HepG2 (cell line): ENCODE measurements at regions not wholly inside any gene's neighbourhood (a gene's known extent, or its start where the extent isn't known, plus 50 kb on each side); places are given as distances from the start of the nearest gene placed in this dataset.
"Not testable (repeated sequence)": the region's sequence is repeated elsewhere in the genome, so short reads cannot be mapped to it uniquely, and the experiment has no call there.

Experiments used
- ATAC-seq: fragments of 200-7000 bp; cut with Tn5 transposase; 3 replicates; pipeline ENCODE4 v1.9.1; 2020; ENCODE audit warnings: mild to moderate bottlenecking, moderate library complexity
- BruUV-seq: library from RNA; stranded (reverse); fragments of 400-500 nt; replicated peaks from 2 replicates; lab custom pipeline; 2021; lab: Mats Ljungman, UMichigan
- CTCF ChIA-PET: fragments of 300-600 bp; formaldehyde crosslinking; extraction: SDS; loops from one replicate; lab custom pipeline; 2021; ENCODE audit warnings: low total read pairs, inconsistent platforms, low intra/inter-chr PET ratio; lab: Yijun Ruan, JAX
- POLR2A ChIA-PET: fragments of 350-600 bp; sonication (Branson Sonifier 250); formaldehyde crosslinking; loops from one replicate; lab custom pipeline; 2020; ENCODE audit warnings: antibody characterized with exemption, inconsistent platforms; lab: Yijun Ruan, JAX
- DNase-seq: peaks from one replicate; pipeline ENCODE4 v3.0.0-alpha.2; 2015; ENCODE audit warnings: low spot score
- FAIRE-seq: peaks from 3 replicates; lab custom pipeline; 2011; peaks lifted over from hg19 to GRCh38; lab: Jason Lieb, UNC
- H2AFZ ChIP-seq: one replicate; pipeline ENCODE4 v1.6.1; 2011; ENCODE audit warnings: low read length, inconsistent platforms
- H3K27ac ChIP-seq: fragments of 300-600 bp; 3 replicates; pipeline ENCODE4 v1.8.0; 2011; ENCODE audit warnings: mixed run types, mild to moderate bottlenecking, mixed read lengths, low read length, inconsistent platforms; ENCODE audit not compliant: insufficient read depth; ENCODE audit errors: extremely low read length
- H3K27me3 ChIP-seq, 2 experiments: fragments of 200-600 bp in 1 of 2; 2 replicates in 1 of 2; 3 replicates in 1 of 2; pipeline versions ENCODE4 v1.6.0 to v1.8.0; 2011; ENCODE audit warnings: low read length in 2 of 2, mild to moderate bottlenecking in 2 of 2, moderate library complexity in 2 of 2, inconsistent platforms in 1 of 2; ENCODE audit not compliant: insufficient read depth in 2 of 2, control insufficient read depth in 1 of 2
- H3K36me3 ChIP-seq, 2 experiments: fragments of 200-600 bp in 1 of 2; replicated peaks in 1 of 2; 2 replicates in 1 of 2; 3 replicates in 1 of 2; pipeline versions ENCODE4 v1.5.1 to v1.8.0; 2011; ENCODE audit warnings: low read length in 2 of 2, inconsistent platforms in 1 of 2; ENCODE audit not compliant: insufficient read depth in 2 of 2, control insufficient read depth in 1 of 2
- H3K4me1 ChIP-seq: 2 replicates; pipeline ENCODE4 v1.5.1; 2012; ENCODE audit warnings: low read length, inconsistent platforms; ENCODE audit not compliant: insufficient read depth
- H3K4me2 ChIP-seq: 2 replicates; pipeline ENCODE4 v1.6.0; 2011; ENCODE audit warnings: low read depth, low read length, inconsistent platforms
- H3K4me3 ChIP-seq, 3 experiments: fragments of 200-600 bp in 1 of 3; sonication (generic), shearing (Covaris generic) in 1 of 3; replicated peaks in 1 of 3; 2 replicates each; pipeline ENCODE4 v1.5.1; 2011 to 2016; ENCODE audit warnings: low read length in 3 of 3, inconsistent platforms in 2 of 3, low read depth in 2 of 3, mild to moderate bottlenecking in 2 of 3, control low read depth in 1 of 3, mixed read lengths in 1 of 3; ENCODE audit not compliant: insufficient read depth in 1 of 3
- H3K79me2 ChIP-seq: one replicate; pipeline ENCODE4 v1.6.1; 2011; ENCODE audit warnings: low read length, inconsistent platforms; ENCODE audit not compliant: insufficient read depth
- H3K9ac ChIP-seq: 2 replicates; pipeline ENCODE4 v1.6.0; 2011; ENCODE audit warnings: mild to moderate bottlenecking, low read depth, low read length, inconsistent platforms; ENCODE audit not compliant: insufficient read depth
- H3K9me3 ChIP-seq: 2 replicates; pipeline ENCODE4 v1.5.1; 2012; ENCODE audit warnings: mild to moderate bottlenecking, low read length
- H4K20me1 ChIP-seq: 2 replicates; pipeline ENCODE4 v1.6.0; 2011; ENCODE audit warnings: inconsistent platforms, mild to moderate bottlenecking, low read length, moderate library complexity; ENCODE audit not compliant: insufficient read depth
- CENPX ChIP-seq: sonication (generic); formaldehyde crosslinking; IDR thresholded peaks from 2 replicates; pipeline ENCODE4 v1.9.0; 2021; ENCODE audit warnings: mild to moderate bottlenecking, missing genetic modification reagents, moderate library complexity
- HNRNPL ChIP-seq: fragments of 200-400 bp; formaldehyde crosslinking; IDR thresholded peaks from 2 replicates; pipeline ENCODE4 v1.6.1; 2017; ENCODE audit warnings: mild to moderate bottlenecking, low read depth, low read length
- PREB ChIP-seq: sonication (generic); formaldehyde crosslinking; IDR thresholded peaks from 2 replicates; pipeline ENCODE4 v1.4.0; 2020; ENCODE audit warnings: missing genetic modification reagents
- YY1 ChIP-seq: IDR thresholded peaks from 2 replicates; pipeline ENCODE4 v1.6.1; 2011; ENCODE audit warnings: low read length, low read depth, moderate library complexity, mild to moderate bottlenecking; ENCODE audit not compliant: insufficient read depth, insufficient replicate concordance
- ZBTB7A ChIP-seq: sonication (generic); formaldehyde crosslinking; IDR thresholded peaks from 2 replicates; pipeline ENCODE4 v1.8.0; 2022; ENCODE audit warnings: mild to moderate bottlenecking, missing genetic modification reagents
- ZNF34 ChIP-seq: sonication (generic); formaldehyde crosslinking; IDR thresholded peaks from 2 replicates; pipeline ENCODE4 v1.4.0; 2020; ENCODE audit warnings: mild to moderate bottlenecking, missing genetic modification reagents, borderline replicate concordance
- ZNF460 ChIP-seq: sonication (generic); formaldehyde crosslinking; IDR thresholded peaks from 2 replicates; pipeline ENCODE4 v1.5.1; 2020; ENCODE audit warnings: missing genetic modification reagents, mild to moderate bottlenecking, borderline replicate concordance
- ZNF589 ChIP-seq: sonication (generic); formaldehyde crosslinking; conservative IDR thresholded peaks from 2 replicates; pipeline ENCODE4 v1.8.0; 2022; ENCODE audit warnings: mild to moderate bottlenecking, moderate library complexity, missing genetic modification reagents
- ZNF780A ChIP-seq: sonication (generic); formaldehyde crosslinking; IDR thresholded peaks from 2 replicates; pipeline ENCODE4 v1.8.0; 2022; ENCODE audit warnings: mild to moderate bottlenecking, missing genetic modification reagents, moderate library complexity
- ZUFSP ChIP-seq: sonication (generic); formaldehyde crosslinking; IDR thresholded peaks from 2 replicates; pipeline ENCODE4 v1.9.0; 2021; ENCODE audit warnings: missing genetic modification reagents, mild to moderate bottlenecking, borderline replicate concordance
- WGBS: methylation state at CpG from one replicate; pipeline ENCODE4 v1.1.6; 2017; ENCODE audit warnings: low lambda C conversion rate; 5-methylcytosine and 5-hydroxymethylcytosine counted together
- in situ Hi-C: cut with HindIII; loops from 2 replicates; pipeline ENCODE4 v1.10.0; 2017; ENCODE audit warnings: low pct_unique_long_range_greater_than_20kb; ENCODE audit not compliant: extremely low pct_ligation_motif_present
- intact Hi-C: fragments of 100-400 bp; cut with micrococcal nuclease; formaldehyde crosslinking; loops from one replicate; pipeline ENCODE4 v1.10.0; 2022; ENCODE audit not compliant: unreplicated experiment

- CTCF ChIA-PET, BruUV-seq, H3K27me3 ChIP-seq, POLR2A ChIA-PET, intact Hi-C loops, H3K4me2 ChIP-seq, in situ Hi-C loops, H2AFZ ChIP-seq, H3K27ac ChIP-seq, FAIRE-seq, H3K9ac ChIP-seq, H3K36me3 ChIP-seq, ATAC-seq, H4K20me1 ChIP-seq, H3K4me1 ChIP-seq, DNase-seq, H3K79me2 ChIP-seq, H3K9me3 ChIP-seq, H3K4me3 ChIP-seq: not testable (repeated sequence)
- WGBS, result 50% methylated on average over 18 of the region's 24 CpGs
- peak; percentile 69 for TF ChIP-seq YY1
Measured at GRCh38 chr18:75712124-75712867, 284.8 kb upstream of the SMIM21 start.

GRCh38 chr18:75700561-75700960 is 273.1 kb upstream of the SMIM21 start:
- no peak overlapping the region for H3K27ac ChIP-seq
- WGBS, result 31% methylated on average over 4 of the region's 4 CpGs
- H4K20me1 ChIP-seq, result no peaks in the 10 kb centered on the region
- no peak overlapping the region for H2AFZ ChIP-seq
- CTCF ChIA-PET, result no interaction called here
- H3K4me2 ChIP-seq, result no peak overlapping the region
- H3K4me1 ChIP-seq, result no peaks in the 10 kb centered on the region
- H3K4me3 ChIP-seq, result no peak overlapping the region
- H3K9ac ChIP-seq, result no peak overlapping the region
- intact Hi-C loops, result no loop called here
- no peaks in the 10 kb centered on the region for H3K79me2 ChIP-seq
- no peak for DNase-seq
- TF ChIP-seq CENPX (CRISPR knock-in tag) (no peak), PREB (CRISPR knock-in tag) (no peak), HNRNPL (no peak), ZNF589 (CRISPR knock-in tag) (no peak), ZNF460 (CRISPR knock-in tag) (no peak), ZUFSP (no peak), ZNF34 (CRISPR knock-in tag) (no peak), ZNF780A (no peak), ZBTB7A (CRISPR knock-in tag) (no peak)
- TF ChIP-seq, all 625 proteins: peak for 0
- H3K27me3 ChIP-seq, result no peaks in the 10 kb centered on the region
- in situ Hi-C loops, result no loop called here
- FAIRE-seq, result no peak
- no peaks in the 10 kb centered on the region for H3K36me3 ChIP-seq
- BruUV-seq, result no TSS peak
- ATAC-seq, result no peak
- peaks cover 16% of the 10 kb centered on the region; the same call in 1 of the 2 replicates for H3K9me3 ChIP-seq
- POLR2A ChIA-PET, result no interaction called here
